ENCODE measurements at regions not wholly inside any gene's neighbourhood (a gene's known extent, or its start where the extent isn't known, plus 50 kb on each side); places are given as distances from the start of the nearest gene placed in this dataset.
A peak's percentile ranks its signal among the peaks of the same experiment; 100 is the strongest.

GRCh38 chr22:48885271-48885918 is 942.3 kb downstream of the BRD1 start:
- CTCF ChIA-PET: no interaction called here
- H3K9me3 Mint-ChIP-seq: no peaks in the 10 kb centered on the region
- Histone ChIP-seq H3K4me3 (ENCODE audit: low read length) (no peak overlapping the region), H3K9me3 (ENCODE audit: low read length) (no peaks in the 10 kb centered on the region), H3K4me1 (ENCODE audit: insufficient read depth, low read length) (no peaks in the 10 kb centered on the region), H3K27me3 (ENCODE audit: insufficient read depth, low read length, poor library complexity, severe bottlenecking) (no peaks in the 10 kb centered on the region), H3K27ac (ENCODE audit: low read depth, low read length) (no peak overlapping the region), H3K36me3 (ENCODE audit: insufficient read depth, low read length) (no peaks in the 10 kb centered on the region)
- H3K27me3 Mint-ChIP-seq: peaks cover 0 to 7% of the 10 kb centered on the region in 2 donors
- peak in 1 of 5 donors; percentile 40 for DNase-seq
- no peaks in the 10 kb centered on the region for H3K36me3 Mint-ChIP-seq
- POLR2A ChIA-PET: no interaction called here
- no peak overlapping the region for H3K27ac Mint-ChIP-seq
- no peak overlapping the region for H3K4me3 Mint-ChIP-seq
- no peaks in the 10 kb centered on the region for H3K4me1 Mint-ChIP-seq

- no peak overlapping the region for H3K4me3 ChIP-seq (ENCODE audit: low read length)
- H3K36me3 ChIP-seq (ENCODE audit: insufficient read depth, low read length): no peaks in the 10 kb centered on the region
- Mint-ChIP-seq H3K4me3 (no peak overlapping the region), H3K36me3 (no peaks in the 10 kb centered on the region), H3K27me3 (peaks cover 0 to 7% of the 10 kb centered on the region in 2 donors), H3K27ac (no peak overlapping the region), H3K9me3 (no peaks in the 10 kb centered on the region), H3K4me1 (no peaks in the 10 kb centered on the region)
- POLR2A ChIA-PET: no interaction called here
- CTCF ChIA-PET: no interaction called here
- no peaks in the 10 kb centered on the region for H3K9me3 ChIP-seq (ENCODE audit: low read length)
- H3K27me3 ChIP-seq (ENCODE audit: insufficient read depth, low read length, poor library complexity, severe bottlenecking): no peaks in the 10 kb centered on the region
- no peak overlapping the region for H3K27ac ChIP-seq (ENCODE audit: low read depth, low read length)
- DNase-seq: peak in 1 of 5 donors; percentile 23
- H3K4me1 ChIP-seq (ENCODE audit: insufficient read depth, low read length): no peaks in the 10 kb centered on the region
Observed at GRCh38 chr22:48884786-48885185, 942.9 kb downstream of the BRD1 start.

- no peak overlapping the region for H3K27ac ChIP-seq (ENCODE audit: low read depth, low read length)
- Mint-ChIP-seq H3K36me3 (no peaks in the 10 kb centered on the region), H3K27ac (no peak overlapping the region), H3K4me3 (no peak overlapping the region), H3K27me3 (peaks cover 0 to 6% of the 10 kb centered on the region in 2 donors), H3K4me1 (no peaks in the 10 kb centered on the region), H3K9me3 (no peaks in the 10 kb centered on the region)
- no peaks in the 10 kb centered on the region for H3K9me3 ChIP-seq (ENCODE audit: low read length)
- POLR2A ChIA-PET: no interaction called here
- no peak overlapping the region for H3K4me3 ChIP-seq (ENCODE audit: low read length)
- DNase-seq: peak in 1 of 5 donors; percentile 8
- H3K4me1 ChIP-seq (ENCODE audit: insufficient read depth, low read length): no peaks in the 10 kb centered on the region
- H3K36me3 ChIP-seq (ENCODE audit: insufficient read depth, low read length): no peaks in the 10 kb centered on the region
- no peaks in the 10 kb centered on the region for H3K27me3 ChIP-seq (ENCODE audit: insufficient read depth, low read length, poor library complexity, severe bottlenecking)
- CTCF ChIA-PET: no interaction called here
Observed at GRCh38 chr22:48884324-48884723, 943.3 kb downstream of the BRD1 start.

- POLR2A ChIA-PET: no interaction called here
- H3K36me3 ChIP-seq (ENCODE audit: insufficient read depth, low read length): no peaks in the 10 kb centered on the region
- H3K9me3 ChIP-seq (ENCODE audit: low read length): no peaks in the 10 kb centered on the region
- H3K4me1 ChIP-seq (ENCODE audit: insufficient read depth, low read length): no peaks in the 10 kb centered on the region
- DNase-seq: peak in 1 of 5 donors; percentile 22
- no peak overlapping the region for H3K27ac ChIP-seq (ENCODE audit: low read depth, low read length)
- no peaks in the 10 kb centered on the region for H3K4me1 Mint-ChIP-seq
- H3K27ac Mint-ChIP-seq: no peak overlapping the region
- CTCF ChIA-PET: no interaction called here
- H3K27me3 ChIP-seq (ENCODE audit: insufficient read depth, low read length, poor library complexity, severe bottlenecking): no peaks in the 10 kb centered on the region
- H3K36me3 Mint-ChIP-seq: no peaks in the 10 kb centered on the region
- H3K9me3 Mint-ChIP-seq: no peaks in the 10 kb centered on the region
- H3K4me3 ChIP-seq (ENCODE audit: low read length): no peak overlapping the region
- peaks cover 0 to 6% of the 10 kb centered on the region in 2 donors for H3K27me3 Mint-ChIP-seq
- H3K4me3 Mint-ChIP-seq: no peak overlapping the region
Observed at GRCh38 chr22:48883211-48883960, 944.3 kb downstream of the BRD1 start.

- H3K27me3 ChIP-seq (ENCODE audit: insufficient read depth, low read length, poor library complexity, severe bottlenecking): no peaks in the 10 kb centered on the region
- H3K4me3 ChIP-seq (ENCODE audit: low read length): no peak overlapping the region
- no peaks in the 10 kb centered on the region for H3K4me1 Mint-ChIP-seq
- no peaks in the 10 kb centered on the region for H3K4me1 ChIP-seq (ENCODE audit: insufficient read depth, low read length)
- H3K9me3 Mint-ChIP-seq: no peaks in the 10 kb centered on the region
- ChIA-PET POLR2A (no interaction called here), CTCF (no interaction called here)
- no peak overlapping the region for H3K4me3 Mint-ChIP-seq
- peak in 1 of 5 donors; percentile 6 for DNase-seq
- no peak overlapping the region for H3K27ac Mint-ChIP-seq
- H3K27ac ChIP-seq (ENCODE audit: low read depth, low read length): no peak overlapping the region
- H3K36me3 Mint-ChIP-seq: no peaks in the 10 kb centered on the region
- H3K9me3 ChIP-seq (ENCODE audit: low read length): no peaks in the 10 kb centered on the region
- peaks cover 0 to 6% of the 10 kb centered on the region in 2 donors for H3K27me3 Mint-ChIP-seq
- H3K36me3 ChIP-seq (ENCODE audit: insufficient read depth, low read length): no peaks in the 10 kb centered on the region
Observed at GRCh38 chr22:48882636-48883200, 945.0 kb downstream of the BRD1 start.

GRCh38 chr22:48881326-48881980 is 946.2 kb downstream of the BRD1 start:
- H3K4me3 ChIP-seq (ENCODE audit: low read length): no peak overlapping the region
- peak in 1 of 5 donors; percentile 43 for DNase-seq
- no peaks in the 10 kb centered on the region for H3K4me1 ChIP-seq (ENCODE audit: insufficient read depth, low read length)
- POLR2A ChIA-PET: no interaction called here
- H3K9me3 Mint-ChIP-seq: peaks cover 0 to 2% (median 0%) of the 10 kb centered on the region in 5 donors
- no peaks in the 10 kb centered on the region for H3K9me3 ChIP-seq (ENCODE audit: low read length)
- no peak overlapping the region for H3K4me3 Mint-ChIP-seq
- CTCF ChIA-PET: no interaction called here
- H3K27ac ChIP-seq (ENCODE audit: low read depth, low read length): no peak overlapping the region
- H3K27me3 Mint-ChIP-seq: peaks cover 0 to 8% of the 10 kb centered on the region in 2 donors
- no peaks in the 10 kb centered on the region for H3K36me3 Mint-ChIP-seq
- no peaks in the 10 kb centered on the region for H3K4me1 Mint-ChIP-seq
- no peaks in the 10 kb centered on the region for H3K36me3 ChIP-seq (ENCODE audit: insufficient read depth, low read length)
- no peaks in the 10 kb centered on the region for H3K27me3 ChIP-seq (ENCODE audit: insufficient read depth, low read length, poor library complexity, severe bottlenecking)
- H3K27ac Mint-ChIP-seq: no peak overlapping the region

- peak in 1 of 5 donors; percentile 20 for DNase-seq
- Mint-ChIP-seq H3K9me3 (peaks cover 0 to 6% (median 0%) of the 10 kb centered on the region in 5 donors), H3K4me1 (no peaks in the 10 kb centered on the region), H3K27me3 (peaks cover 0 to 7% of the 10 kb centered on the region in 2 donors), H3K27ac (no peak overlapping the region), H3K36me3 (no peaks in the 10 kb centered on the region), H3K4me3 (no peak overlapping the region)
- Histone ChIP-seq H3K4me1 (ENCODE audit: insufficient read depth, low read length) (no peaks in the 10 kb centered on the region), H3K27me3 (ENCODE audit: insufficient read depth, low read length, poor library complexity, severe bottlenecking) (no peaks in the 10 kb centered on the region), H3K27ac (ENCODE audit: low read depth, low read length) (no peak overlapping the region), H3K4me3 (ENCODE audit: low read length) (no peak overlapping the region), H3K36me3 (ENCODE audit: insufficient read depth, low read length) (no peaks in the 10 kb centered on the region), H3K9me3 (ENCODE audit: low read length) (no peaks in the 10 kb centered on the region)
- CTCF ChIA-PET: no interaction called here
- POLR2A ChIA-PET: no interaction called here
Observed at GRCh38 chr22:48880749-48881148, 946.9 kb downstream of the BRD1 start.

- Mint-ChIP-seq H3K9me3 (peaks cover 0 to 6% (median 0%) of the 10 kb centered on the region in 5 donors), H3K36me3 (no peaks in the 10 kb centered on the region), H3K27me3 (peaks cover 6 to 10% of the 10 kb centered on the region in 2 donors), H3K27ac (no peak overlapping the region), H3K4me3 (no peak overlapping the region), H3K4me1 (no peaks in the 10 kb centered on the region)
- Histone ChIP-seq H3K9me3 (ENCODE audit: low read length) (no peaks in the 10 kb centered on the region), H3K4me1 (ENCODE audit: insufficient read depth, low read length) (no peaks in the 10 kb centered on the region), H3K27me3 (ENCODE audit: insufficient read depth, low read length, poor library complexity, severe bottlenecking) (no peaks in the 10 kb centered on the region), H3K36me3 (ENCODE audit: insufficient read depth, low read length) (no peaks in the 10 kb centered on the region), H3K4me3 (ENCODE audit: low read length) (no peak overlapping the region), H3K27ac (ENCODE audit: low read depth, low read length) (no peak overlapping the region)
- ChIA-PET POLR2A (no interaction called here), CTCF (no interaction called here)
- DNase-seq: peak in 1 of 5 donors; percentile 3
Observed at GRCh38 chr22:48876951-48877350, 950.7 kb downstream of the BRD1 start.

All from CD8-positive, alpha-beta memory T cell (primary cell).